ENCODE measurements at regions not wholly inside any gene's neighbourhood (a gene's known extent, or its start where the extent isn't known, plus 50 kb on each side); places are given as distances from the start of the nearest gene placed in this dataset.

DNA sequence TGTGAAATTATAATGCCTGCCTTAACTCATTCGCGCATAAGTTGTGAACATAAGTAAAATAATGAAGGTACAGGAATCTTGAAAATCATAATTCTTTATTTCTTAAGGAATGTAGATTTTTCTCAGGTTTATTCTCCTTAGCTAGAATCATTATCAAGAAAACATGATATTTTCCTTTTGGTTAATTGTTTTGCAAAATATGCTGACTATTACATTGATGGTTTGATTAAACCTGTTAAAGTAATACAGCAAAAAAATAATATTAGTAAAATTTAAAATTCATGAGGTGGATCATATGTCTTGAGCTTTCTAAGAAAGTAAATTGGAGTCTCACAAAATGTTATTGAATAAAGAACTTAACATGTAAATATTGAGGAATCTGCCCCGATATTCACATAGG, 178.7 kb upstream of the TRAM1L1 start:
- no peak overlapping the region for H3K4me3 ChIP-seq (replicated peaks; ENCODE audit: insufficient read depth, low read length)
- no peak for DNase-seq (ENCODE audit: low read depth in 1 of 2, low spot score in 1 of 2)
- no peak for TF ChIP-seq GABPA (IDR thresholded peaks at IDR 0.05; ENCODE audit: low read depth)
- TF ChIP-seq POLR2AphosphoS5 (IDR thresholded peaks at IDR 0.05; ENCODE audit: low read depth): no peak
- TF ChIP-seq, protein P1, sequence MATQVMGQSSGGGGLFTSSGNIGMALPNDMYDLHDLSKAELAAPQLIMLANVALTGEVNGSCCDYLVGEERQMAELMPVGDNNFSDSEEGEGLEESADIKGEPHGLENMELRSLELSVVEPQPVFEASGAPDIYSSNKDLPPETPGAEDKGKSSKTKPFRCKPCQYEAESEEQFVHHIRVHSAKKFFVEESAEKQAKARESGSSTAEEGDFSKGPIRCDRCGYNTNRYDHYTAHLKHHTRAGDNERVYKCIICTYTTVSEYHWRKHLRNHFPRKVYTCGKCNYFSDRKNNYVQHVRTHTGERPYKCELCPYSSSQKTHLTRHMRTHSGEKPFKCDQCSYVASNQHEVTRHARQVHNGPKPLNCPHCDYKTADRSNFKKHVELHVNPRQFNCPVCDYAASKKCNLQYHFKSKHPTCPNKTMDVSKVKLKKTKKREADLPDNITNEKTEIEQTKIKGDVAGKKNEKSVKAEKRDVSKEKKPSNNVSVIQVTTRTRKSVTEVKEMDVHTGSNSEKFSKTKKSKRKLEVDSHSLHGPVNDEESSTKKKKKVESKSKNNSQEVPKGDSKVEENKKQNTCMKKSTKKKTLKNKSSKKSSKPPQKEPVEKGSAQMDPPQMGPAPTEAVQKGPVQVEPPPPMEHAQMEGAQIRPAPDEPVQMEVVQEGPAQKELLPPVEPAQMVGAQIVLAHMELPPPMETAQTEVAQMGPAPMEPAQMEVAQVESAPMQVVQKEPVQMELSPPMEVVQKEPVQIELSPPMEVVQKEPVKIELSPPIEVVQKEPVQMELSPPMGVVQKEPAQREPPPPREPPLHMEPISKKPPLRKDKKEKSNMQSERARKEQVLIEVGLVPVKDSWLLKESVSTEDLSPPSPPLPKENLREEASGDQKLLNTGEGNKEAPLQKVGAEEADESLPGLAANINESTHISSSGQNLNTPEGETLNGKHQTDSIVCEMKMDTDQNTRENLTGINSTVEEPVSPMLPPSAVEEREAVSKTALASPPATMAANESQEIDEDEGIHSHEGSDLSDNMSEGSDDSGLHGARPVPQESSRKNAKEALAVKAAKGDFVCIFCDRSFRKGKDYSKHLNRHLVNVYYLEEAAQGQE (IDR thresholded peaks at IDR 0.05; ENCODE audit: insufficient replicate concordance, low read depth): no peak
- TF ChIP-seq, protein P2, sequence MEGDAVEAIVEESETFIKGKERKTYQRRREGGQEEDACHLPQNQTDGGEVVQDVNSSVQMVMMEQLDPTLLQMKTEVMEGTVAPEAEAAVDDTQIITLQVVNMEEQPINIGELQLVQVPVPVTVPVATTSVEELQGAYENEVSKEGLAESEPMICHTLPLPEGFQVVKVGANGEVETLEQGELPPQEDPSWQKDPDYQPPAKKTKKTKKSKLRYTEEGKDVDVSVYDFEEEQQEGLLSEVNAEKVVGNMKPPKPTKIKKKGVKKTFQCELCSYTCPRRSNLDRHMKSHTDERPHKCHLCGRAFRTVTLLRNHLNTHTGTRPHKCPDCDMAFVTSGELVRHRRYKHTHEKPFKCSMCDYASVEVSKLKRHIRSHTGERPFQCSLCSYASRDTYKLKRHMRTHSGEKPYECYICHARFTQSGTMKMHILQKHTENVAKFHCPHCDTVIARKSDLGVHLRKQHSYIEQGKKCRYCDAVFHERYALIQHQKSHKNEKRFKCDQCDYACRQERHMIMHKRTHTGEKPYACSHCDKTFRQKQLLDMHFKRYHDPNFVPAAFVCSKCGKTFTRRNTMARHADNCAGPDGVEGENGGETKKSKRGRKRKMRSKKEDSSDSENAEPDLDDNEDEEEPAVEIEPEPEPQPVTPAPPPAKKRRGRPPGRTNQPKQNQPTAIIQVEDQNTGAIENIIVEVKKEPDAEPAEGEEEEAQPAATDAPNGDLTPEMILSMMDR (IDR thresholded peaks at IDR 0.05; ENCODE audit: insufficient read depth, low read length): no peak
- TF ChIP-seq SPI1 (IDR thresholded peaks at IDR 0.05; ENCODE audit: borderline replicate concordance, low read depth): no peak
- no peak overlapping the region for H3K27ac ChIP-seq (replicated peaks)
- H3K27me3 ChIP-seq (ENCODE audit: insufficient read depth, poor library complexity, severe bottlenecking): no peaks in the 10 kb centered on the region

DNA sequence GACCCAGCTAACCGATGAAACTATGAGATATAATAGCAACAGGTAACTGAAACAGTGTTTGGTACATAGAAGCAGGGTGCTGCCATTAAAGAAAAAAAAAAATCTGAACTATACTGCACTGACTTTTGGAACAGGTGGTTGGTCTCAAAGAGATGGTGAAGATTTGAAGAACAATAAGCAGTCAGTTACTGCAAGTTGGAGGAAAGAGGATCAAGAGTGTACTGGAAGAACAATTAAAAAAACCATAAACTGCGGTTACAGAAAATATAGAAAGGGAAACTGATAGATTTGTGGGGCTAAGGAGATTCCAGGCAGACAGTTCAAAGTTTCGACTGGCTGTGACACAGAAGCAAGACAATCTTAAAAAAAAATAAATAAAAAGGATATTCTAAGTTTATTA, 181.9 kb upstream of the TRAM1L1 start:
- no peak overlapping the region for H3K4me3 ChIP-seq (replicated peaks; ENCODE audit: insufficient read depth, low read length)
- no peak for DNase-seq (ENCODE audit: low read depth in 1 of 2, low spot score in 1 of 2)
- H3K27ac ChIP-seq (replicated peaks): no peak overlapping the region
- no peak for TF ChIP-seq SPI1 (IDR thresholded peaks at IDR 0.05; ENCODE audit: borderline replicate concordance, low read depth)
- TF ChIP-seq, protein P2 (IDR thresholded peaks at IDR 0.05; ENCODE audit: insufficient read depth, low read length): no peak
- TF ChIP-seq GABPA (IDR thresholded peaks at IDR 0.05; ENCODE audit: low read depth): no peak
- TF ChIP-seq POLR2AphosphoS5 (IDR thresholded peaks at IDR 0.05; ENCODE audit: low read depth): no peak
- TF ChIP-seq, protein P1 (IDR thresholded peaks at IDR 0.05; ENCODE audit: insufficient replicate concordance, low read depth): no peak
- H3K27me3 ChIP-seq (ENCODE audit: insufficient read depth, poor library complexity, severe bottlenecking): no peaks in the 10 kb centered on the region

DNA sequence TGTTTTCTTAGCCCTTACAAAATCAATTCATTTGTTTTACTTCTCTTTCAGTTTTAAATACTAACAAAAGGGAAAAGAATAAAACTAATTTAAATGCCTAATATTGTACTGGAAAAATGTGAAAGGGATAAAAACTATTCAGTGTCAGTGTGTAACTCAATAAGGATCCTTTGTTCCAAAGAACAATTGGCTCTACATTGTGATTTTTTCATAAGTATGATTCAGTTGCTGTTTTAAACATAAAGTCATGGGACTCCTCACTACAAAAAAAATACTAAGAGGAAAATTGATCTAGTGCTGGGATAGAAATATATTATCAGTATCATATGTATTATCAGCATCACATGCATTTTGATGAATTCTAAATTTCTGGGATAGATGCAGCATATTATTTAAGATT, 199.4 kb upstream of the TRAM1L1 start:
- no peak overlapping the region for H3K4me3 ChIP-seq (replicated peaks; ENCODE audit: insufficient read depth, low read length)
- DNase-seq (ENCODE audit: low read depth in 1 of 2, low spot score in 1 of 2): no peak
- no peak for TF ChIP-seq POLR2AphosphoS5 (IDR thresholded peaks at IDR 0.05; ENCODE audit: low read depth)
- TF ChIP-seq, protein P1 (IDR thresholded peaks at IDR 0.05; ENCODE audit: insufficient replicate concordance, low read depth): no peak
- TF ChIP-seq, protein P2 (IDR thresholded peaks at IDR 0.05; ENCODE audit: insufficient read depth, low read length): no peak
- TF ChIP-seq GABPA (IDR thresholded peaks at IDR 0.05; ENCODE audit: low read depth): no peak
- TF ChIP-seq SPI1 (IDR thresholded peaks at IDR 0.05; ENCODE audit: borderline replicate concordance, low read depth): no peak
- no peaks in the 10 kb centered on the region for H3K27me3 ChIP-seq (ENCODE audit: insufficient read depth, poor library complexity, severe bottlenecking)
- H3K27ac ChIP-seq (replicated peaks): no peak overlapping the region
